GM21360 (cell line): ENCODE measurements at regions not wholly inside any gene's neighbourhood (a gene's known extent, or its start where the extent isn't known, plus 50 kb on each side); places are given as distances from the start of the nearest gene placed in this dataset.
"Not testable (repeated sequence)": the region's sequence is repeated elsewhere in the genome, so short reads cannot be mapped to it uniquely, and the experiment has no call there.

Source experiments
- ATAC-seq: cut with Tn5 transposase; IDR thresholded peaks from one replicate; pipeline ENCODE4 v1.9.1; 2021; ENCODE audit warnings: mild to moderate bottlenecking, moderate library complexity; ENCODE audit not compliant: unreplicated experiment

DNA sequence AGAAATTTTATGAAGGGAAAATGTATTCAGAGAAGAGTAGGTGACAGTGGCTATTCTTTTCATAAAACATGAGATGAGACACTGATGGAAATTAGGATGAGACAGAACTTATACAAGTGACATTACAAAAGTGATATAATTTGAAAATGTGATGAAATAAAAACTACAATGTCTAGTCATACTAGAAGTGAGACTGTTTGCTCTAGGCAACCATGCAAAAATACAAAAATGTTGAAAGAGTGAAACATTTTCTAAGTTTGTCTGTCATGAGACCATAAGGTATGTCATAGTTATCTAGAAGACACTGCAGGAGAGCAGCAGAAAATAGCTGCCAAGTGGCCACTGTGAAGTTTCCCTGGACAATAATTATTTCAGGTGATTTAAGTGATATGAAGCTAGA, 459.5 kb downstream of the DIPK2A start:
- peak; percentile 70 for ATAC-seq

DNA sequence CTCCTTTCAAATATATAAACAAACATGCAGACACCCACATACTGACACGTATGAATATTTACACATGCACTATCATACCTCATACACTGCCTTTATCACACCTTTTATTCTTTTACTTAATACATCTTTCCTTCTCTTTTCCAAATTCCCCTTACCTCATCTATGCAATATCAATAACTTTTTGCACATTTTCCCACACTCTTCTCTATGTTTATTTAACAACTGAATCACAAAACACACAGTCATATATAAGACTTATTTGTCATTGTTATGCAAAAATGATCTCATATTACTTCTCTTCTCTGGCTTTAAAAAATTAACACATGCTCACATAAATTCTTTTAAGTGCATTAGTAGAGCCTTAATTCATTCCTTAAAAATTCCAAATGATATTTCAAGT, 461.4 kb downstream of the DIPK2A start:
- no peak for ATAC-seq

DNA sequence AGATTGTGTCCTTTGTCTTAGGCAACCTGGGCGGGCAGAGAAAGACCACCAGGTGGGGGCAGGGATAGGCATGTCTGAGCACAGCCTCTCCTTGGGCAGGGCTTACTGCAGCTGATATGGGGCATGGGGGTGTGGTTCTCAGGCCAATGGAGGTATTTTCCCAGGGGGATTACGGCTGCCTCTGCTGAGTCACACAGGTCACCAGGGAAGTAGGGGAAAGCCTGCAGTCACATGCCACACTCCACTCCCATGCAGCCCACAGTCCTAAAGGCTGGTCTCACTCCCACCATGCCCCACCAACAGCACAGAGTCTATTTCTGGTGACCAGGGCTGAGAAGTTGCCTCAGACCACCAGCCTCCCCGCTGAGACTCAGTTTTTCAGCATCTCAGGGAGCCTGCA, 466.4 kb downstream of the DIPK2A start:
- ATAC-seq, result peak; percentile 64

DNA sequence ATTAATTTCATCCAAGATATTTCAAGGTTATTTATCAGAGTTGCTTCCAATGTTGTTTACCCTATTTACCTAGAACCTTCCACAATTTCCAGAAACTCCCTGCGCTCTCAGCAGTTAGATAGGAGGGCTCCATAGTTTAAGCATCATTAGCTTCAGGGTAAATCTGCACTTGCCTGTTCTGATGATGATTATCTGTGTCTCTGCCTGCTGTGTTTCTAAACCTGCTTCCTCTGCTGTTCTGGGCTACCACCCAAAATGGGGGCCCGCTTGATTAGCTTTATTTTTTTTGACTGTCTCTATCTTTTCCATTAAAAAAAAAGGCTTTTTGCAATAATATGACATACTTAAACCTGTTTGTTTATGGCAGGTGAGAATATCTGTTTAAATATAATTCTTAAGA, 472.4 kb downstream of the DIPK2A start:
- no peak for ATAC-seq

DNA sequence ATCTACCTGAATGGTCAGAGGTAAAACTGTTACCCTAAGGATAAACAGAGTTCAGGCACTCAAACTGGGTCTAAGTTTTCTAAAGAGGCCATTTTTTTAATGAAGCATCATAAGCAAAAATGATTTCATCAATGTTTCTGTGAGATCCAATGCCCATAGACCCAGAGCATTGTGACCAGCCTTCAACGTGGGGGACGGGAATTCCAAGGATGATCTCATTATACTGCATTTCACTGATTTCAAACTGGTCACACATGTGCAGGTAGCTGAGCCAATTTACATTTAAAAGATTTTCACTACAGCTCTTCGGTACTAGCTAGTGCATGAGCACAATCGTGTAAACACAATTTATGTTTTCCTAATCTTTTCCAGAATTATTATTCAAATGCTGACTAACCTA, 472.9 kb downstream of the DIPK2A start:
- no peak for ATAC-seq

DNA sequence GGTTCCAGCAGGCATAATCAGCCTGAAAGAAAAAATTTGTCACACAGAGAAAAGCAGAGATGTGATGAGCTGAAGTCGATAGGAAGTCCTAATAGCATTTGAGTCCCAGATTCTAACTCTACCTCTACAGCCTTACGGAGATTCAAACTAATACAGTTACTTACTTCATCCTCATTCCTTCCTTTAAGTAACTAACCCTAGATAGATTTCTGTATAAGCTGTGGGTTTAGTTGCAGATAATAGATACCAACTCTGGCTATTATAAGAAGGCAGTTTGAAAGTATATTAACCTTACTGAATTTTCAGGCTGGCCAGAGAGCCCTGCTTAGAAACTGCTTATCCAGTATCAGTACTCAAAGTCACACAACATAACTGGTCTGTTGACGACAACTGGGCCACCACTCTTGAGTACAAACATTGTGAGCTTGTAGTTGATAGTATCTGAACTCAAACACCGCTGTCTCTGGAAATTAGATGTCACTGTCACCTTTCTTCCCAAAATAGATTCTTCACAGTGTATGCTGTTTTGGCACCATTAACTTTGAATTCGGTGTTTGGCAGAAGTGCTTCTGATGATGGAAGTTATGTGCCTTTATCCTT, 484.3 kb downstream of the DIPK2A start:
- ATAC-seq, result no peak

DNA sequence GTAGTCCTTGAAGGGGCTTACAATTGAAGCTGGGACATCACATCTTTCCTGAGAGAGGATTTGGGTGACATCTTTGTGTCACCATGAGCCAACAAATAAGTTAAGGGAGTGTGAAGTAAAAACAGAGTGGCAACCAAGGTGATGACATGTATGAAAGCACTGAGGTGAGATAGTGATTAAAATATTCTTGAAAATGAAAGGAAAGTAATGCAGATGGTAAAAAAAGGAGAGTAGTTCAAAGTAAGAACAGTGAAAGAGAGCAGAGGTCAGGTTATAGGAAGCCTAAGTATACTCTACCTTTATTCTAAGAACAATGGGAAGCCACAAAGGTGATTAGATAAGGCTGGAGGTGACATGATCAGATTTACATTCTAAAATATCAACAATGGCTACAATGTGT, 486.1 kb downstream of the DIPK2A start:
- ATAC-seq, result no peak

DNA sequence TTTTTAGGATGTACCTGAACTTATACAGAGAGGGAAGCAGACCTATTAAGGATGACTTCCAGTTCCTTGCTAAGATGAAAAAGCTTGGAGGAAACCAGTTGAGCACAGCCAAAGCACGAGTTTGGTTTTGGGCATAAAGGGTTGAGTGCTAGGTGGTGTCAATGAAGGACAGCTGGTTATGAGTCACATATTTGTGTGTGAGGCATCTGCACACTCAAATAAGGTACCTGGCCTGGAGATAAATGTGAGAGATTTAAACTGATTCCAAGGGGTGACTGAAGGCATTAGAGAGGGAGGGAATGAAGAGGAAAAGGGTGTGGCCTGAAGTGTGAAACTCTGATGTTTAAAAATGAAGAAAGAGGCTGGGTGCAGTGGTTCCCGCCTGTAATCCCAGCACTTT, 486.7 kb downstream of the DIPK2A start:
- ATAC-seq, result no peak

DNA sequence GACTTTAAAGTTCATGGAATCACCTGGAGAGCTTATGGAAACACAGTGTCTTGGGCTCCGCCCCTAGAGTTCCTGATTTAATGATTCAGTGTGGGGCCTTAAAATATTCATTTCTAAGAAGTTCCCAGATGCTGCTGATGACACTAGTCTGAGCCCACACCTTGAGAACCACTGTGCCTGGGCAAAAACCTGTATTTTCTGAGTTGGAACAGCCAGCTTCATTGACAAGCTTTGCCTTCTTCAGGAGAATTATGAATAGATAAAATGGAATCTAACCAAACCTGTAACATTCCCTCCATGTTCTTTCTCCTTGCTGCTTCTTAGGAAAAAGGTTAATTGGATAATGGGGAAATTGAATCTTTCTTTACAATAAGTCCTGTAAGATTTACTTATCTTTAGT, 490.7 kb downstream of the DIPK2A start:
- ATAC-seq, result no peak

DNA sequence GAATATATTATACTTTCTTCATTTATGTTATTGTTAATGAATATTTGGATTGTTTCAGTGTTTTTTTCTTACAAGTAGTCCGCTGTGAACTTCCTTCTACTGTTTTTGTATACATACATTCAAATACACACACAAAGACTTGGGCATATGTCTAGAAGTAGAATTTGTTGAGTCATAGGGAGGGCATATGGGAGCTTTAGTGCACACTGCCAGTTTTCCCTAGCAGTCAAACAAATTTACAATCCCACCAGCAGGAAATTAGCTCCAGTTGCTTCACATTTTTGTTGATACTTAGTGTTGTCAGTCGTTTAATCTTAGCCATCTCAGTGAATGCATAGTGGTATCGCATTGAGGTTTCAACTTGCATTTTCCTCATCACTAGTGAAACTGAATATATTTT, 492.3 kb downstream of the DIPK2A start:
- ATAC-seq, result no peak

DNA sequence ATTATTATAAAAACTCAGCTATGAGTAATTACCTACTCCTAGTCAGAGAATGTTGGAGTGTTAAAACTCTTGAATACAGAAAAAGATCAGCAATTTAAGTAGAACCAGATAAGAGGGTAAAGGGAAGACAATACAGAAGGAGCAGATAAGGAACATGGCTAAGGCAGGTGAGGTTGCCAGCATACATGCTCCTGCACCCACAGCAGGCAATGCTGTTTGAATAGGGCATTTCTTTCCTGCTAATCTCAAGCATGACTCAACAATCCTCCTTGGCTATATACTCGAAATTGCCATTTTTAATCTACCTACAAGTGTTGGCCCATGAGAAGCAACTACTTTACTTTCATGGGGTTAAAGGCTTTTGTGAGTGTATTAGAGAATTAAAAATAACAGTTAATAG, 494.5 kb downstream of the DIPK2A start:
- no peak for ATAC-seq

DNA sequence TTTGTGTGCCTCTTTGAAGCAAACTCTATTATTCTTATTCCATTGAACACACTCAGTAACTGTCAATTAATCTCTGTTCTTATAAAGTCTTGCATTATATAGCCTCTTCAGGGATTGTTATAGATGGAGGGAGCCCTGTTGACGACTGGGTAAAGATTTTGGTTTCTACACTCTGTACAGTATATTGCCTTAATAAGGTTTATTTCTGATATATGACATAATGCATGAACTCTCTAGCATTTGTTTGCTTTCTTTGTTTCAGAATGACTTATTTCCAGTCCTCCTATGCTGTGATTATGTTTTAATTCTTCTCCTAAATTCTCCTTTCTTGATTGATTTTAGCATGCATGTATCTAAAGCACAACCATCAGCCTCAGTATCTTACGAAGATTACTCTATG, 494.9 kb downstream of the DIPK2A start:
- ATAC-seq, result no peak

DNA sequence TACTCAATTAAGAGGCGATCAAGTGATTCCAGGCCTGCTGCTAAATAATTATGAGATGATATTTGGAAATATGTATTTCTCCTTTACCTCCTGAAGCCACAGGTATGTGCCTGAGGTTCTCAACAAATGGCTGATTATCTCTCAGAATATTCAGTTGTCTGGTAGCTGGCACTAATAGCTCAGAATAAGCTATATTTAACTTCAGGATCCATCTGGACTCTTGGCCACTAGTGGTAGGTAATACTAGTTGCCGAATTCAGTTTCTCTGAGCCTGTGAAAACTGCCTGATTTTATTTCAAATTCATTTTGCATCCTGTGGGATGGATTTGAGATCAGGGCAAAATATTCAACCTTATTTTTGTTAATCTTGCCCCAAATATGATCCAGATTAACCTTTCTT, 499.0 kb downstream of the DIPK2A start:
- ATAC-seq, result no peak

DNA sequence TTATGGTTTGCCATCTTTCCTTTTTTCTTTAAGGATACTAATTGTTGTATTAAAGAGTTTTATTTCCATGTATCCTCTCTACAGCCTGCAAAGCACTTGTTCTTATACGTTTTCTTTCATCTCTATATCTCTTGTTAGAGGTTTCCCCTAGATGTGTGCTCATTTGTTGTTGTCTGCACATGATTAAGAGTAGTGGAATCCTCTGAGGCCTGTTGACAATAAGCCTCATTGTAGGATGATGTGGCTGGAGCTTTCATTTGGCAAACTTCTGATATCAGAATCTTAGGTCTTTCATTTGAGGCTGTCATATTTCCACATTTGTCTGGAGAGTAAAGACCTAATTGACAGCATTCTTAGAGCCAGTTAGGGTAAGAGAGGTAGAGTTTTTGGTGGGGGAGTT, 506.0 kb downstream of the DIPK2A start:
- ATAC-seq, result no peak

DNA sequence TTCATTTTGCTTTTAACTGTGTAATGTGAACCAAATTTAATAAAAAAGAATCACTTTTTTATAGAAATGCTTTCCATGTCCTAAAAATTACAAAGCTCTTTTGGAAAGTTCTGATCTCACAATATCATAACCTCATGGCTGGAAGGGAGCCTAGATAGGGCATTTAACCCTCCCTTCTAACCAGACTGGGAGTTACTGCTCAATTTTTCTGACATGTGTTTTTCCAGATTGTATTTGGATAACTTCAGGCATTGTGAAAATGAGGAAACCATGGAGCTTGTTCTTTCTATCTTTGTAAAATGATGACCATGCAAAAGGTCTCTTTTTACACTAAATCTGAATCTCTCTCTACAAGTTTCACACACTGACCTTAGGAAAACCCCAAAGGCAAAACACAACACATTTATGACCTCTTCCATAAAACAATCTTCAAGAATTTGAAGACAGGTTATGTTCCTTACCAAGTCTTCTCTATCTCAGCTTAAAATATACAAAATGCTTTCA, 508.8 kb downstream of the DIPK2A start:
- no peak for ATAC-seq

DNA sequence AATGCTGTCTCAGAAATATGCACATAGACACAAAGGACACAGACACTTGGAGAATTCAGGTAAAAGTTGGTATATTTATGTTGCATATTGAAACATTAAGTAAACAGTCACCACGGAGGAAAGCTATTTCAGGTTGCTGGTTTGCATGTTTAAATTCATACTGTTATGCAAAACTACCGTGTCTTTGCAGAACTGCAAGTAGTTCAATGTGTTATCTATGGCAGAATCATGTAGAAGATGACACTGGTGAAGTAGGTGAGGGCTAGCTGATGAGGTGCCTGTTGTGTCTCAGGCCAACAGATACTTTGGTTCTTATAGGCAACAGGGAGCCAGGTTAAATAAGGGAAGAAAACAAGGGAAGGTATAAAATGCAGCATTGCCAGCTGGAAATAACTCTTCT, 511.3 kb downstream of the DIPK2A start:
- no peak for ATAC-seq

DNA sequence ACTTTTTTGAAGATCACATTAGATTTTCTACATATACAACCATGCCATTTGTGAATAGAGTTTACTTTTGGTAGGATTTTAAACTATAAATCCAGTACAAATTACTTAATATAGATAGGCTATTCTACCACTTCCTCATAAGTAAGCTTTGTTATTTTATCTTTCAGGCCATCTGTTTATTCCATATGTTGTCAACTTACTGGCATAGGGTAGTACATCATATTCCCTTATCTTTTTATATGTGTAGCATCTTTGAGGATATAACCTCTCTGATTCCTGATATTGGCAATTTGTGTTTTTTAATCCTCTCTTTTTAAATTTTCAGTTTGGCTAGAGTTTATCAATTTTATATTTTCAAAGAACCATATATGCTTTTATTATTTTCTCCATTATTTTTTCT, 515.4 kb downstream of the DIPK2A start:
- no peak for ATAC-seq

DNA sequence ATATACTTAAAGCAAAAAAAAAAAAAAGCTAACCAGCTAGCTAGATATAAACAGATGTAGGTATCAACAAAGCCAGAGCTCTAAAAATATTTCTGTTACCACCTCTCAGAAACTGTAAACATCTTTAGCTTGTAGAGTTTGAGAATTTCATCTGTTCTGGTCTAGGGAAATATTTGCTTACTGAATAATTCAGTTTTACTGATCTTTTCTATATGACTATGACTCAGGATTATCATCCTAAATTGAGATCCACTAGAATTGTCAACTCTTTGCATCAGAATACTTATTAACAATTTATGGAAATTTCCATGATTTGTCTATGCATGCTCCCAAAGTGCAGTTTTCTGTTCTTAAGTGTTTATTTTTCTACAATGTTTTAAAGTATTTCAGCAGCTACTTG, 517.3 kb downstream of the DIPK2A start:
- no peak for ATAC-seq

DNA sequence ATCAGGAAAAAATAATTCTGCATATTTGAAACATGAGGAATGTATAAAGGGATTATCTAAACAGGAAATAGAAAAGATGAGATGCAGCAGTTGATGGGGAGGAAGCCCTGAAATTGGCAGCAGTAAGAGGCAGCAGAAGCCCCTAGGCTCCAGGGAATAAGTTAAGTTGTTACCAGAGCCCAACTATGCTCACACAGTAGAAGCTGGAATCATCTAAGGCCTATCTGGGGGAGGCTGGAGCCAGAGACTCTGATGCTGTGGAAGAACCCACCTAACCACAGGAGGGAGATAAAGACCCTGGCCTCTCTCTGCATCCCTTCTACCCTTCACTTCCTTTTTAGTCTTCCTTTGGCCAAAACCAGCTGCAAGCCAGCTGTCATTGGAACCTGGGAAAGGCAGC, 519.7 kb downstream of the DIPK2A start:
- ATAC-seq, result no peak

DNA sequence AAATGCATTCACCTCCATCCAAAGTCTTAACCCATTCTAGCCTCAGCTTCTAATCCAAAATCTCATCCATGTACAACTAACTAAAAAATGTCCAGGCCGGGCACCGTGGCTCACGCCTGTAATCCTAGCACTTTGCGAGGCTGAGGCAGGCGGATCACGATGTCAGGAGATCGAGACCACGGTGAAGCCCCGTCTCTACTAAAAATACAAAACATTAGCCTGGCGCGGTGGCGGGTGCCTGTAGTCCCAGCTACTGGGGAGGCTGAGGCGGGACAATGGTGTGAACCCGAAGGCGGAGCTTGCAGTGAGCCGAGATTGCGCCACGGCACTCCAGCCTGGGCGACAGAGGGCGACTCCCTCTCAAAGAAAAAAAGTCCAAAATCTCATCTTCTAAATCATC, 523.0 kb downstream of the DIPK2A start:
- ATAC-seq, result not testable (repeated sequence)

DNA sequence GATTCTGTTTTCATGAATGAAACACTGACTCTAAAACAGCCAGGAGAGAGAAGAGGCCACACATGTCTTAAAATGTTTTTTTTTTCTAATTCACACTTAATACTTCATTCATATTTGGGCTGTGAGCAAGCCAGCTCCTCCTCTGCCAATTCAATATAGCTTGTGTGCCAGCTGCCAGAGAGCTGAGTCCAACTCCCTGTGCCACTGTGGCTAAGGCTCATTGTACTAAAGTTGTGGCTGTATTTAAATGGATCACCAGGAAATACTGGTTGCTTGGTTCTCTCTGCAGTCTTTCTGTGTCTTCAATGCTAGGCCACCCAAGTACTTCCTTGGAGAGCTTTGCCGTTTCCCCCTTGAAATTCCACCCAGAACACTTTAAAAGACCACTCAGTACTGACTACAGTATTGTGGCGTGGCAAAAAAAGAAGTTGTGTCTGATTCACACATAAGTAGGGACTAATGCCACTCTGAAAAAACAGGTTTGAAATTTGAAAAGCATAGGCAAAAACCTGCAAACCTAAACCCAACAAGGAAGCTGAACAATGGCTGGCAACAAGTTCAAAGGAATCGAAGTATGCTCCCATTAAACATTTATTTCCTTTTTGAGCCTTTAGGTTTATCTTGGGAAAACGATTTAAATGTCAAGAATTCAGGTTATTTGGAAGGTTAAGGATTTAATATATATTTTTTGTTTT, 524.7 kb downstream of the DIPK2A start:
- no peak for ATAC-seq

DNA sequence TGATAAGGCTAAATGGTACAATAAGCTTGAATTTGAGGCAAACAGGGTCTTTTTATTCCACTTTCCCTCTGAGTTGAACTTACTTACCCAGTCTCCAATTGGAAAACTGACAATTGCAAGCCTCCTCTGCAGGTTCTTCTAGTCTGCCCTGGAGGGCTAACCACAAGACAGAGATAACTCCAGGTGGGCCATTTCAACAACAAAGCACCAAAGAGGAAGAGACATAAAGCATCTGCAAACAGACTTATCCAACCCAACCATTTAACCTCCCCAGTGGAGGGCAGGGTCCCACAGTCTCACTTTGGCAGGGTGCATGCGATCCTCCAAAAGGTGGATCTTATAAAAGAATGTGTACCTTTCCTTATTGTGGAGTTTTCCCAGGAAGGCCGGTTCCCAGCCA, 525.8 kb downstream of the DIPK2A start:
- ATAC-seq, result no peak
